Urinary bladder (tissue), 3 donors: ENCODE measurements at regions not wholly inside any gene's neighbourhood (a gene's known extent, or its start where the extent isn't known, plus 50 kb on each side); places are given as distances from the start of the nearest gene placed in this dataset.

ENCODE experiments used
- DNase-seq: peaks from one replicate; pipeline ENCODE4 v3.0.0-alpha.2; 2015; ENCODE audit errors: extremely low spot score
- H3K27ac ChIP-seq: one replicate; pipeline ENCODE4 v1.5.1; 2013; ENCODE audit warnings: low read depth, mild to moderate bottlenecking, moderate library complexity
- H3K36me3 ChIP-seq: one replicate; pipeline ENCODE4 v1.6.1; 2013; ENCODE audit warnings: mild to moderate bottlenecking, moderate library complexity; ENCODE audit not compliant: insufficient read depth
- H3K4me1 ChIP-seq: one replicate; pipeline ENCODE4 v1.6.1; 2013; ENCODE audit warnings: mild to moderate bottlenecking, moderate library complexity; ENCODE audit not compliant: insufficient read depth
- H3K4me3 ChIP-seq: one replicate; pipeline ENCODE4 v1.5.1; 2013; ENCODE audit warnings: low read depth, low read length
- WGBS: extraction: QIAGEN DNeasy Blood & Tissue Kit; methylation state at CpG from one replicate; pipeline ENCODE4 v1.1.7; 2013; 5-methylcytosine and 5-hydroxymethylcytosine counted together
- donor health status: healthy with polysubstance abuse.
- donor health status: healthy.

DNA sequence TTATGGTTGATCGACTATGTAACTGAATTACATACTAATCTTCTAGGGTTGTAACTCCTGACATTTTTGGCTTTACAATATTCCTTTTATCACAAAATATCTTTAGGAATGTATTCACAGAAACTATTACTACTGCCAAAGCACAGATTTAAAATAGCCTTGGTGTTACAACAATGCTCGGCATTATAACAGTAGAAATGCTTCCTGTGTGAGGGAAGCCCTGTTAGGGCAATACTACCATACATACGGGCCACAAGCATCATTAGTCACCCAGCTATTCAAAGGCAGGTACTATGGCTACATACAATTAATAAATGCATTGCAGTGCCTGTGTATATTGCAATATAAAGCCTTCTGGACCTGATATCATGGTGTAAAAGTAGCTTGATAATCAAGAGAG, 517.8 kb downstream of the C12orf50 start:
- 34% methylated on average over 3 of the region's 3 CpGs for WGBS
- DNase-seq = no peak
- no peaks in the 10 kb centered on the region for H3K36me3 ChIP-seq
- H3K4me1 ChIP-seq = no peaks in the 10 kb centered on the region
- no peak overlapping the region for H3K4me3 ChIP-seq
- H3K27ac ChIP-seq = no peak overlapping the region

DNA sequence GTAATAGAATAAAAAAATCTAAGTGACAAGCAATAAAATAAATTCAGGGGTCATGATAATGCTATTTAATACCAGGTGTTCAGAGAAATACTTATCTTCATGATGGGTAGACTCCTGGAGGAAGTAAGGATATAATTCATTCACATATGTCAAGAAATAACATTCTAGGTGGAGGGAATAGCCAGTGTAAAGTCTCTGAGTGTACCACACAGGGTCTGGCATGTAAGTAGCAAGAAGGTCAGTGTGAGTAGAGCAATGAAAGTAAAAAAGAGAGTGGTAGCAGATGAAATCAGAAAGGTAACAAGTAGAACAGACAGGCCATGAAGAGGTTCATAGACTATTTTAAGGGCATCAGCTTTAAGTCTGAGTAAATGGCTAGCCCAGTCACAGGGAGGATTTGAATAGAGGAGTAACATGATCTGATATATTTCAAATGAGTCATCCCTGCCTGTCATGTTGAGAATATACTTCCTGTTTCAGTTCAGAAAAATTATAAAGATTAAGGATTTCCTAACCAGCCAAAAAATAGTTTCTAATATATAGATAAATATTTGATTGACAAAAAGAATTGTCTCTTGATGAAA, 519.9 kb downstream of the C12orf50 start:
- Histone ChIP-seq H3K4me1 (no peaks in the 10 kb centered on the region), H3K36me3 (no peaks in the 10 kb centered on the region), H3K4me3 (no peak overlapping the region), H3K27ac (no peak overlapping the region)
- DNase-seq = no peak

DNA sequence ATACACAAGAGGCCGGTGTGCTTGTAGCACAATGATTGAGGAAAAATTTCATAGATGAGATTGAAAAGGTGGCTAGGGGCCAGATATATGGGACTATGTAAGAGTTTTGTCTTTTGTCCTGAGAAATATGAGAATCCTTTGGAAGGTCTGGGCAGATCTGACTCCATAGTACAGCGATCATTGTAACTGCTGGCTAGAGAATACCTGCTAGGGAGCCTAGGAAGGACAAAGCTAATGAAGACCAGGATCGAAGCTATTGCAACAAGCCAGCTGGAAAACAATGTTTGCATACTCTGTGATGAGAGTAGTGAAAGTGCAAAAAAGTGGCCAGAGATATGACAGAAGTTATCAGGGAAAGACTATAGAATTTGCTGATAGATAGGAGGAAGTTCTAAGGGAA, 537.6 kb downstream of the C12orf50 start:
- no peak overlapping the region for H3K27ac ChIP-seq
- no peaks in the 10 kb centered on the region for H3K36me3 ChIP-seq

DNA sequence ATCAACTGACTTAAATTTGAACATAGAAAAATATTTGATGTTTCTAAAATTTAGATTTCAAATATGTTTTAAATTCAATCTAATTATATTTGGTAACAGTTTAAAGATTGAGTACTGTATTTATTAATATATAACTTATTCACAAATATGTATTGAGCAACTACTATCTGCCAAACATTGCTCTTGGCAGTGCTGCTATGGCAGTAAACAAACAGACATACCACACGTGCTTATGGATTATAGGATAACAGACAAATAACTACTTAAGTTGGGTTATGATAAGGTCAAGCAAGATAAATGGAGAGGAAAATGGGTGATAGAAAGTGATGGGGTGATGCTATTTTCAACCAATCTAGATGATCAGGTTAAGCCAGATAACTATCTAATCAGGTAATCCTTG, 538.1 kb downstream of the C12orf50 start:
- Histone ChIP-seq H3K4me3 (no peak overlapping the region), H3K4me1 (no peaks in the 10 kb centered on the region), H3K27ac (no peak overlapping the region), H3K36me3 (no peaks in the 10 kb centered on the region)
- 23% methylated on average over 1 of the region's 1 CpG for WGBS
- DNase-seq = no peak

More for the DNA sequence above, 537.6 kb downstream of the C12orf50 start:
- H3K4me3 ChIP-seq = no peak overlapping the region
- no peaks in the 10 kb centered on the region for H3K4me1 ChIP-seq
- WGBS = 95% methylated on average over 3 of the region's 3 CpGs
- no peak for DNase-seq

DNA sequence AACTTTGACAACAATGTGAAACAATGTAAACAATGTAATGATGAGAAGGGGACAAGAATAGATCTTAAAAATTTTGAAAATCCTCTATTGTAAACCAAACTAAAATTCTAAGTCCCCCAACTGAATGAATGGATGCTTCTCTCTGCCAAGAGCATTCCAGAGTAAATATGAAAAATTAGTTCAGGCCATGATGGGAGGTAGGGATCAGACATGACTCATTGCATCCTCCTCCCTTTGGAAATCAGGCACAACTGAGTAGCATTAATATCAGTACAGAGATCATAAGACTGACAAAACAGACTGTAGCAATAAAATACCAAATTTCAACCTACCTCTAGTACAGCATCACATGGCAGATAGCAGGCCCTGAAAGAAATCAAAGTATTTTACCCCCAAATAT, 559.9 kb downstream of the C12orf50 start:
- Histone ChIP-seq H3K4me1 (no peaks in the 10 kb centered on the region), H3K27ac (no peak overlapping the region), H3K36me3 (no peaks in the 10 kb centered on the region), H3K4me3 (no peak overlapping the region)
- DNase-seq = no peak

DNA sequence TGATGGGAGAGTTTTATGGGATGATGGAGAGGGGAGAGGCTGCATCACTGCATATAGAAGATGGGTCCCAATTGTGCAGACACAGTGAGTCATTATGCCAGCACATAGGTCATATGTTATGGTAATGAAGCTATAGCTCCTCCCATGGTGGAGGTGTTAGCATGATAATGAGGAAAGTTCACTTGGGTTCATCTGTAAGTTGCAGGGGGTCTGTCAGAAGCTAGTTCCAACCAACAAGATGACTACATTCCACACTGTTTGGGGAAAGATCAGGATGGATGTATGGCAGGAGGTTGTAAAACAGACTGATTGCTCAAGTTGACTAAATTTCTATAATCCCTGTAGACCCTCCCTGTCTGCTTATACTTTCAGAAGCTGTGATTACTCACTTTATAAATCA, 561.3 kb downstream of the C12orf50 start:
- DNase-seq = no peak
- no peak overlapping the region for H3K27ac ChIP-seq
- no peak overlapping the region for H3K4me3 ChIP-seq
- H3K36me3 ChIP-seq = no peaks in the 10 kb centered on the region
- H3K4me1 ChIP-seq = no peaks in the 10 kb centered on the region

DNA sequence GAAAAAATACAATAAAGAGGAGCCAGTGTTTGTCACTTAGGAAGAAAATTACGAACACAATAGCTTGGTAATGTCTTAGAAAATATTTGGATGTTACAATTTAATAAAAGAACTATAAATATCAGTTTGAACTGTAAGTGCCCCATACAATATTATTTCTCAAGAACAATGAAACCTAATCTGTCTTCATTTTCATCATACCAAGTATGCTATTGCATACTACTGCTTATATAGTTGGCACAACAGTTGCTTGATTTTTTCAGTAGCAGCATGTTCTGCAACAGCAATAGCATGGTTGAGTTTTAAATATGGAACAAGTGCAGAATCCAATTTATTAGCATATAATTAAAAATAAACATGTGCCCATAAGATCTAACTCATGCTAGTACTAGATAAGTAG, 564.6 kb downstream of the C12orf50 start:
- Histone ChIP-seq H3K4me1 (no peaks in the 10 kb centered on the region), H3K27ac (no peak overlapping the region), H3K4me3 (no peak overlapping the region), H3K36me3 (no peaks in the 10 kb centered on the region)
- DNase-seq = no peak
- 85% methylated on average over 1 of the region's 1 CpG for whole genome bisulfite sequencing

DNA sequence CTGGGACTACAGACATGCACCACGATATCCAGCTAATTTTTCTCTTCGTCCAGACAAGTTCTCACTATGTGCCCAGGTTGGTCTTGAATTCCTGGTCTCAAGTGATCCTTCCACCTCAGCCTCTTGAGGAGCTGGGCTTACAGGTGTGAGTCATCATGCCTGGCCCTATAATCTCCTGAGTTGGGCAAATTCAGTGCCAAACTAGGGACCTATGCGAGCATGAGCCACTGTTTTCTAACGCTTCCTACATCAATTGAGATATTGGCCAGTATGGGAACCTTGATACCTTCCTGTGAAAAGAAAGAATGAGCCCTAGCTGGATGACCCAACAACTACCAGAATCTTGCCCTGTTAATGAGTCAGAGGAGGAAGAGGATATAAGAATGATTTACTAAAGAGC, 585.2 kb downstream of the C12orf50 start:
- no peaks in the 10 kb centered on the region for H3K36me3 ChIP-seq
- no peaks in the 10 kb centered on the region for H3K4me1 ChIP-seq
- WGBS = 94% methylated on average over 4 of the region's 4 CpGs

DNA sequence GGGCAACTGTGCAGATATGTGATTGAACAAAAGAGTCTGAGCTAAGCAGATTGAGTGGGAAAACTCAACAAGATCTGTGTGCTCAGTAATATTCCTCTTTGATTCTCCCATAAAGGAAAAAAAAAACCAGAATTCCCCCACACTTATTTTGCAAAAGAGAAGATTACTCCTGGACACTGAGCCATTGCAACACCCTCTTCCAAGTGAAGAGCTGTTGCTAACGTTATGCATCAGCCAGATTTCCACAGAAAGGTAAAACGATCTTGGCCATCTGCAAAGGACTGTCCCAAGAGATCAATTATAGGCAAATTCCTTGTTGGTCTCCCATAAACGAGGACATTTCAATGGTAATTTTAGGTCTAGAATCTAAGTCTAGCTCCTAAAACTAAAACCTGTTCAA, 587.7 kb downstream of the C12orf50 start:
- Histone ChIP-seq H3K27ac (no peak overlapping the region), H3K4me1 (no peaks in the 10 kb centered on the region), H3K36me3 (no peaks in the 10 kb centered on the region), H3K4me3 (no peak overlapping the region)
- DNase-seq = no peak
- 77% methylated on average over 3 of the region's 3 CpGs for WGBS

More for the DNA sequence above, 585.2 kb downstream of the C12orf50 start:
- Histone ChIP-seq H3K27ac (no peak overlapping the region), H3K4me3 (no peak overlapping the region)
- DNase-seq = no peak

DNA sequence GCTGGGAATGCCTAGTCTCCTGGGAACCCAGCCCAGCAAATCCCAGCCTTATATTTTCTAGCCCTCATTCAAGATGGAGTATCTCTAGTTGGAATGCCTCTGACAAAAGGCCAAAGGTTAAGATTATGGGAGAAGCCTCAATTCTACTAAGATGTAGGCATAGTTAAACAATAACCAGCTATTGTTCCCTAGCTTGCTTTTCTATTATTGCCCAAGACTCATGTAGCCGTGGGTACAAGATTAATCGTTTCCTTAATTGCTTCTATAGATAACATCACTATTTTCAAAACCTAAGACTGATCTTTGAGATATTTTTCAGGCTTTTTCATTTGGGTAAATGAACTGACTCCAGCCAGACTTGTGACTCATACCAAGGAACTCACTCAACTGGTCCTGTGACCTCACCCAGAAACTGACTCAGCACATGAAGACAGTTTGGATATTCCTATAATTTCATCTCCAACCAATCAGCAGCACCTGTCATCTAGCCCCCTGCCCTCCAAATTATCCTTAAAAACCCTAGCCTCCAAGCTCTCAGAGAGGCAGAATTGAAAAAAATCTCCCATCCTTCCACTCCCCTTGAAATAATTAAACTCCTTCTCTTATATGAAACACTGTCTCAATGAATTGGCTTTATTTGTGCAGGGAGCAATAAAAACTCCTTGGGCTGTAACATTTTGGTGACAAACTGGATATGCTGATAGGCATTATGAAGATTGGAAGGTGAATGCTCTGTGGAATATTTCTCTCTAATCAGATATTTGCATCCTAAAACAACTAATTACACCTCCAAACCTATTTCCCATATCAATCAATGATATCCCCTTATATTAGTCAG, 589.0 kb downstream of the C12orf50 start:
- H3K4me3 ChIP-seq = no peak overlapping the region
- peak; percentile 56 for DNase-seq
- 27% methylated on average over 2 of the region's 2 CpGs for WGBS
- H3K36me3 ChIP-seq = no peaks in the 10 kb centered on the region
- H3K4me1 ChIP-seq = no peaks in the 10 kb centered on the region
- H3K27ac ChIP-seq = no peak overlapping the region

DNA sequence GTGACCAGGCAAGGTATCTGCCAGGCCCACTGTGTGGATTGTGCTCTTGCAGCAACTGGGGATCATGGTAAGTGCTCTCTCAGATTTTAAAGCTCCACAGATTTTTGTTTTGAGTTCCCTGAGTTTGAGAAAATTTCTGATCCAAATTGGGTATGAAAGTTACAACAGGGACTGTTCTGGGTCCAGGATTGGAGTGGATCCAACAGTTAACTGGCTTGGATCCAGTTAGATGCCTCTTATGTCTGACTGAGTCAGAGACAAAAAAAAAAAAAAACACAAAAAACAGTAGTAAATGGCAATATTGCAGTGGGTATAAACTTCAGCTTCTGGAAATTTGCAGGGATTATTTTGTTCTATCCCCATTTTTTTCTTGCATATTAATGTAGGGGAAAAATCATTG, 598.8 kb downstream of the C12orf50 start:
- Histone ChIP-seq H3K4me3 (no peak overlapping the region), H3K4me1 (no peaks in the 10 kb centered on the region), H3K27ac (no peak overlapping the region), H3K36me3 (no peaks in the 10 kb centered on the region)
- no peak for DNase-seq

DNA sequence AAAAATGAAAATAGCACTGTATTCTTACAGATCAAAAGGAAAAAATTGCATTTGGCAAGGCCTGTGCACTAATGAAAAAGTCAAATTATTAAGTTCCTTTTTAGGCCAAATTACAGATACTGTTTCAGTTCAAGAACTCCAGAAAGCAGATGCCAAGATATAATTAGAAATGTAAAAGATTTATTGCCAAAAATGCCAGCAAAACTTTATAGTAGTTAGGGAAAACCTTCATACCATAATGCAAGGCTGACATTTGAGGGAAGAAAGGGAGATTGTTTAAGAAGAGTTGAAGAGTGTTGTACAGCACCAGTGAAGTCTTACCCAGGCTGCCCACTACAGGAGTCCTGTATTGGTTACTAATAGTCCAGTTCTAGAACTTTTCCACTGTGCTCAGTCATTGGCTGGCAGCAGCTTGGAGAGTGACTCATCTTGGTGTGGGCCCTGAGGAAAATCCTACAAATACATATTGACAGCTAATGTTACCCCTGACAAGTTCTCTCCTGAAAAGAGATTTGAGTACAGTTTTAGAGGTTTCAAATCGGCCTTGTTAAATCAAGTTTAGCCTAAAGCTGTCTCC, 600.4 kb downstream of the C12orf50 start:
- 86% methylated on average over 1 of the region's 1 CpG for WGBS
- Histone ChIP-seq H3K27ac (no peak overlapping the region), H3K4me1 (no peaks in the 10 kb centered on the region), H3K36me3 (no peaks in the 10 kb centered on the region), H3K4me3 (no peak overlapping the region)
- DNase-seq = no peak

DNA sequence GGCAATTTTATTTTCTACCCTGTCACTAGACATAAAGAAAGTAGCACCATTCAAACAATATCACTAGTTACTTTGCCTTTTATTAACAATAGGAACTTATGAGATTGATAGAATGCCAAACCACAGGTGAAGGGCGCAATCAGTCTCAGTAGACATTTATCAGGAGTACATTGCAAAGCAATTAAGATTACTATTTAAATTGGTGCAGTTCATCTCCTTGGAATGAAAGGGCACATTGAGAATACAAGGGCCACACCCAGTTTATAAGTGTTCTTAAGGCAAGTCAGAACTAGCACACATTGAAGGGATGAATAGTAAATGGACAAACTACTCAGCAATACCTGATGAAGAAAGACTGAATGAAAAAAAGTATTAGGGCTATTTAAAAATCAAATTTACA, 601.4 kb downstream of the C12orf50 start:
- no peaks in the 10 kb centered on the region for H3K4me1 ChIP-seq
- no peak overlapping the region for H3K4me3 ChIP-seq
- DNase-seq = no peak
- no peaks in the 10 kb centered on the region for H3K36me3 ChIP-seq
- H3K27ac ChIP-seq = no peak overlapping the region
- WGBS = 95% methylated on average over 1 of the region's 1 CpG

DNA sequence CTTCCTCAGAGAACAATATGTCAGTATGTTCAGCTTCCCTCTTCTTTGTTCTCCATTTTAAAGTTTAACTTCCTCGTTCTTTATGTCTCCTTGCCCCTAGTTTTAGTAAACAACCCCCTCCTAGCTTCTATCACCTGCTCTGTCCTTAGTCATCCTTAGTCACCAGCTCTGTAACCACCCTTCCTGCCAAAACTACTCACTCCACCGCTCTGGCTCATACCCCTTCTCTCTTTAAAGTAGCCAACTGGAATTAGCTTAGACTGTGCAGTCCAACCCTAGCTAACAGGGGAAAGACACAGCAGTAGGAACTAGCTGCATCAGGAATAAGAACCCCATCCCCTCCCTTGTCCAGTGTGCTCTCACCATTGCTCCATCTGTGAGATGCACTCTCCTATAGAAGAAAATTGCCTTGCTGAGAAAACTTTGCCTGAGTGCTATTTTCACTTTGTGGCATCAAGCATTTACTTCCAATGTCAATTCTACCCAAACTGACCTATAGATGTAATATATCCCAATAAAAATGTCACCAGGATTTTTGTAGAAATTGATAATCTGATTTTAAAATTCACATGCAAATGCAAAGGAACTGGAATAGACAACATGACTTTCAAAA, 603.2 kb downstream of the C12orf50 start:
- no peak overlapping the region for H3K27ac ChIP-seq
- no peak for DNase-seq
- no peaks in the 10 kb centered on the region for H3K4me1 ChIP-seq
- H3K36me3 ChIP-seq = no peaks in the 10 kb centered on the region
- 83% methylated on average over 2 of the region's 2 CpGs for WGBS
- no peak overlapping the region for H3K4me3 ChIP-seq
